GM18502 (cell line): ENCODE measurements at regions not wholly inside any gene's neighbourhood (a gene's known extent, or its start where the extent isn't known, plus 50 kb on each side); places are given as distances from the start of the nearest gene placed in this dataset.

Experiments
- ATAC-seq: cut with Tn5 transposase; IDR thresholded peaks from one replicate; pipeline ENCODE4 v1.9.1; 2021; ENCODE audit warnings: mild to moderate bottlenecking; ENCODE audit not compliant: unreplicated experiment, poor library complexity

DNA sequence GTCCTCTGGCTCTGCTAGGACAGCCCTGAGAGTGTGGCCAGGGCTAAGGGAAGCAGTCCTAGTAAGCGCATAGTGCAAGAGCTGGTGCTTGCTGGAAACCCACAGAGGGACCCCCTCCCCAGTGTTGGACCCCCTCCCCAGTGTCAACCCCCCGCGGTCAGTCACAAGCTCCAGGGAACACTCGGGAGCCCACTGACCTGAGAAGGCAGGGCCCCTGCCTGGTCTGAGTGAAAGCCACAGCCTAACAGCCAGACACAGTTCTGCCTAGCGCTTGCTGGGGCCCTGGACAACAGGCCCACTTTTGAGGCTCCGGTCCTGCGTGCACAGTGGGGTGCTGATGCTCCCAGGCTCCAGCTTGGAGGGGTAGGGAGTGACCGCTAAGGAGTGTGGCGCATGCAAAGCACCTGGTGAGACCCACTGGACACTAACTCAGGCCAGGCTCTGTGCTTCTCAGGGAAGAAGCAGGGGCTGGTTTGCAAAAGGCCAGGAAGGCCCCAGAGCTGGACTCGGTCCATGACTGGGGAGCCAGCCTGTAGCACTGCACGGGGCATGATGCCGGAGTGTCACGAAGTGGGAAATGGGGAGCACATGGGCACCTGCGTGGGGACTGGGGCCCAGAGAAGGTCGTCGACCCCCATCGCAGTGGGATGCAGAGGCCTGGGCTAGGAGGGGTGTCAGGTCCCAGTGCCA, 175.8 kb upstream of the PPP2R2D start:
- no peak for ATAC-seq

GRCh38 chr10:131725581-131726069, 175.2 kb upstream of the PPP2R2D start:
- no peak for ATAC-seq

DNA sequence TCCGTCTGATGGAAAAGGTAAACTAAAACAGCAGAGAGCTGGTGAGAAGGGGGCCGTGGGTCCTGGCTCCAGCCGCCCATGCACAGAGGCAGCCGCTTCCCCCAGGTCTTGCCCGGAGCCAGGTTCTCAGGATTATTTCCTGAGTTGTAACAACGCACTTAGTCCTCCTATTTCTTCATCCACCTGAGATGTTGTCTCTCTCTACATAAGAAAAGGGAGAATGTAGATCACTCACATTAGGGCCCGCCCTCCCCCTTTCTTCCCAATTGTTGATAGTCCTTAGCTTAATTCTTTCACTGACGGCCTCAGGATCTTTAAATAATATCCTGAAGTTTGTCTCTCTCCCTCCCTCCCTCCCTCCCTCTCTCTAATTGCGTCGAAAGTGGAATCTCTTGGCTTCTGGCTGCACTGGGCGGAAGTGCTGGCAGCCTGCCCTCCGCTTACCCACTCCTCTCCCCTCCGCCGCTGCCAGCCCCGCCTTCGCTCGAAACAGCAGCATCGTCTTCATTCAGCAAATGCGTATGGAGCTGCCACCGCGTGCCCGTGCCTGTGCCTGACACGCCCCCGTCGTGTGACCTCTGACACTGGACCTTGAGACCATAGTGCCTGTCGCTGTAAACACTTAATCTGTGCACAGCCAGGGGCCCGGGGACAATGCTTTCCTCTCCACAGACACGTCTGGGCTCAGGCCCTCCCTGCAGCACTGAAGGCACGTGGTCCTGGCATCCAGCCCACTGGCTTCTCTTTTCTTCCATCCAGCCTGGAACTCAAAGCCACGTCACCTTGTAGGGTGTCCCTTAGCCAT, 174.5 kb upstream of the PPP2R2D start:
- no peak for ATAC-seq

DNA sequence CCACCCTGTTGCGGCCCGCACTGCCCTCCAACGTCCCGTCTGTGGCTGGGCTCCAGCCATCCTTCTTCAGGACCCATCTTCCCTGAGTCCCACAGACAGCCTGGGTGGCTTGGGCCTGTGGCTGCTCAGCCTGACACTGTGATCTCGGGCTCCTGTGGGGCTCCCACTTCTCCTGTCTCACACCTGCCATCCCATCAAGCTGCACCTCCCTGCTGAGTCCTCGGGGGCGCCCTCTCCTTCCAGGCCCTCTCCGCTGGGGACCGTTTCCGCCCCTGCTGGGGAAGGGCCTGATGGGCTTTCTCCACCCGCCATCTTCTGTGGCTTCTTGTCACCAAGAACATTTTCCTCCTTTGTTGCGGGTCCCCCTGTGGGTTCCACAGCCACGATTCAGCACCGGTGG, 173.8 kb upstream of the PPP2R2D start:
- no peak for ATAC-seq

DNA sequence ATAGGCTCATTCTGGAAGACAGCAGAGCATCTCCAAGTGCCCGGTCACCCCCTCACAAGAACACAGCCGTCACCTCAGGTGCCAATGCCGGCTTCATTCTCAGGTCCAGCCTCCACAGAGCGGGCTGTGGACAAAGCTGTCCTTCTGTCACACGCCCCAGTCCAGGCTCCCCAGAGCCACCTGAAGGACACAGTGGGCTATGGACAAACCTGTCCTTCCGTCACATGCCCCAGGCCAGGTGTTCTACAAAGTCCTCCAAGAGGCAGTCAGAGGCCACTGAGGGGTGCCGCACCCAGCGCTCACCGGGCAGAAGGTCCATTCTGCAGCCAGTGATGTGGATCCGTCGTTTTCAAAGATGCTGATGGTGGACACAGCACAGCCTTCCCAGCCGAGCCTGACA, 173.2 kb upstream of the PPP2R2D start:
- no peak for ATAC-seq

DNA sequence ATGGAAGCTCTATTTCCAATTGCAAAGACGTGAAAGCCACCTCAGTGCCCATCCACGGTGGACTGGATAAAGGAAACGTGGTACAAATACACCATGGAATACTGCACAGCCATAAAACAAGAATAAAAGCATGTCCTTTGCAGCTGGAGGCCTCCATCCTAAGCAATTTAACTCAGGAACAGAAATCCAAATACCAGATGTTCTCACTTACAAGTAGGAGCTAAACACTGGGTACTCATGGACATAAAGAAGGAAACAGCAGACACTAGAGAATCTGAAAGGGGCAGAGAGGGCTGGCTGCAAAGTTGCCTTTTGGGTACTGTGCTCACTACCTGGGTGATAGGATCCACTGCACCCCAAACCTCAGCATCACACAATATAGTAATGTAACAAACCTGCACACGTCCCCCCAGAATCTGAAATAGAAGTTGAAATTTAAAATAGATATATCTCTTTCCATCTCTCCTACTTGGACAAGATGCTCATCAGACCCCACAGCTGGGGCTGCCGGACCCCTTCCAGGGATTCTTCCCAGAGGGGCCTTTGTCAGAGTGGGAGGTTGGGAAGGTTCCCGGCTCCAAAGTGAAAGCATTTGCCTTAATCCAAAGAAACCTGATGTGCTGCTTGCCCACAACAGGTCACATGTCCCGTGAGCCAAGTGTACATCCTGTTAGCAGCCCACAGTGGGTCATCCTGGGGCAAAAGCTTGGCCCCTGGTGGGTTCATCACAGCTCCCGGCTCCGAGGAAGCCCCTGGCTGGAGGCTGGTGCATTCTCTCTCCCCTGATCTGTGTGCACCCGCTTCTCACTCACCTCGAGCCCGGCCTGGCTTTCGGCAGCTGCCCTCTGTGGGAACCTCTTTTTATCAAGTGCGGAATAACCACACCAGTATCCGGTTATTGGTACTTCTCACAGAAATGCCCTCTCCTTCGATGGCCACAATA, 172.3 kb upstream of the PPP2R2D start:
- no peak for ATAC-seq

DNA sequence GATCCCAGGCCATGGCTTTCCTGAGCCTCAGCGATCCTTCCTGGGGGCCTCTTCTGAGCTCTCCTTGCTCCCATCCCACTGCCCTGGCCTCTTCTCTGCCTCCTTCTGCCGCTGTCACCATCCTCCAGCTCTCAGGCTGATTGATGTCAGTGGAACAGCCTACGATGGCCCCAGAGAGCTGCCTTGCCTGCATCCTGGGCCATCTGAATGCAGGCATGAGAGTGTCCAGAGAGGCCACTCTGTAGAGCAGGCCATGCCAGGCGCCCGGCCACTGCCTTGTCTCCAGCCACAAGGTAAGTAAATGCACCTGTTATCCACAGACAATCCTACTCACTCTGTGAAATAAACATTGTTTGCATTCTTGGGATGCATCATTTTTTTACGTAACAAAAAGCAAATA, 171.4 kb upstream of the PPP2R2D start:
- ATAC-seq: no peak

DNA sequence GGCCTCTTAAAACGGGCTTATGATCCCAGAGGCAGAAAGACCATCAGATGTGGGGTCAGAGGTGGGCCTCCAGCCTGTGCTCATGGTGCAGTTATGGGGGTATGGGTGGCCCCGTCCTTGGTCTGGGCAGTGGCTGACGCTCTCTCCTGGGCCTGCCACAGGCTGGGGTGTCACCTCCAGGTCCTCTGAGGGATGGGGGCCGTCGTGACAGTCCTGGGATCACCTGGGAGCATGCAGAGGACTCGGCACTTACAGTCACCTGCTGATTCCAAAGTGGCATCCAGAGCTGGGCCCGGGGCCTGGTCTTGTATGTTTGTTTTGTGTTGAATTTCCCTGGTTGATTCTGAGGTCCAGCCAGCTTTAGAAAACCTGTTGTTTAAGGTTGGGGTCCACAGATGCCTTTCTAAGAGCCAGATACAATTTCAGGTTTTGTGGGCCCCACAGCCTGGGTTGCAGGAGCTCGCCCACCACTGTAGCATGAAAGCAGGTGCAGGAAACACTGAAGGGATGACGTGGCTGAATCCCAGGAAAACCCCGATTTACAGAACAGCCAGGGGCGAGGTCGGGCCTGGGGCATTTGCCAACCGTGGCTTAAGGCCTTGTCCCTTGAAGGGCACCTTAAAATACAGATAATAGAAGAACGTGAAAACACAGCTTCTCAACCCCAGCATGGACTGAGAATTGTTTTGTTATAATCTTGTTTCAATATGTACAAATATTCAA, 170.7 kb upstream of the PPP2R2D start:
- ATAC-seq: no peak

DNA sequence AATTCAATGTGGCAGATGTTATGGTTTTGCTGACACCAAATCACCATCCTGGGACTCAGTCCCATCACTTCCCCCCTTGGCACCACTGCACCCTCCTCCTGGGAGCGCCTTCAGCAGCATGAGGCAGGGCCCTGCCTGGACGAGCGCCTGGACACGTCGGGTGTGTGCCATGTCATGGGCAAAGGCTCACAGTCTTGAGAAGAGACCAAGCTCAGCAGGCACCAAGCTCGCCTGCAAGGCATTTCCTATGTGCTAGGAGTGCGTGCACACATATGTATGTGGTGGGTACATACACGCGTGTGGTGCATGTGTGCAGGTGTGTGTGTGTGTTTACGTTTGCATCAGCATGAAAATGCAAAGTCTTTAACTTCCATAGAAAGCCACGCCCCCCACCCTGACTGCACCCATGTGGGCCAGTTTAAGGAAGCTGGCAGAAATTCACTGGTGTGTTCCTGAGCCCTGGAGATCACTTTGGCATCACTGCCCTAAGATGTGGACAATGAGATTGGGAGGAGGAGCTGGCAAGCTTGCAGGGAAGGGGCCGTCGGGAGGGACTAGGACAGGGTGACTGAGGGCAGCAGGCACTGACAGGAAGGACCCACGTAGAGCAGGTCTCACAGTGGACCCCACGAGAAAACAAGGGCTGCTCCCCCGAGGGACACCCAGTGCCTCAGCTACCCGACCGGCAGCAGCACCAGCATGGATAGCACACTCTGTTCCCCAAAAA, 169.9 kb upstream of the PPP2R2D start:
- ATAC-seq: no peak

GRCh38 chr10:131731780-131732630, 168.8 kb upstream of the PPP2R2D start:
- ATAC-seq: no peak

- ATAC-seq: no peak
Measured at GRCh38 chr10:131732631-131733127, 168.1 kb upstream of the PPP2R2D start.

DNA sequence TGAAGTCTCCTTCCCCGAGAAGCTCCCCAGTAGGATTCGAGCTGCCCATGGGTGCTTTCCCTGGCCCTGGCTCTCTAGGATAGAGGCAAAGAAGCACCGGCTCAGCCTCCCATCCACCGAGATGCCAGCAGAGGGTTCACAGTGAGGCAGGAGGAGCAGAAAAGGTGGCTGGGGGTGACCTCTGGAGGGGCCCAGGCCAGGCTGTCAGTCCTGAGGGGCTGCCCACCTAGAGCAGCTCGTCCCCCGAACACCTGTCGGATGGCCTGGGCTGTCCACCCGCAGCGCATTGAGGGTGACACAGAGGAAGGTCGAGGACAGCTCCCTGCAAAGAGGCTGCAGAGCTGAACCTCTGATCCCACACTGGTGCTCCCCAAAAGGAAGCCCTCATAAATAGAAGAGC, 167.2 kb upstream of the PPP2R2D start:
- no peak for ATAC-seq

DNA sequence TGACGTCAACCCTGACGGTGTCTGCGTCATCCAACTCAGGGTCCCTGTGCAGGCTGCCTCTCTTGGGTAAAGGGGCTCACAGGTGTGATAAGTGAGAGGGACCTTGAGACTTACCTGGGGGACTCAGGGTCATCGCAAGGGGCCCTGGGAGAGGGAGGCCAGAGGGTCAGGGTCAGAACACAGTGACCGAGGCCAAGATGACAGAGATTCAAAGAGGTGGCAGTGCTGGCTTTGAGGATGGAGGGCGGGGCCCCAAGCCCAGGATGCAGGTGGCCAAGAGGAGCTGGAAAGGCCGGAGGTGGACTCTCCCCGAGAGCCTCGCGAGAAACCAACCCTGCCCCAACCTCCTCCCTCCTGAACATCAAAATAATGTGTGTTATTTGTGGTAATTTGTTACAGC, 165.2 kb upstream of the PPP2R2D start:
- ATAC-seq: no peak

DNA sequence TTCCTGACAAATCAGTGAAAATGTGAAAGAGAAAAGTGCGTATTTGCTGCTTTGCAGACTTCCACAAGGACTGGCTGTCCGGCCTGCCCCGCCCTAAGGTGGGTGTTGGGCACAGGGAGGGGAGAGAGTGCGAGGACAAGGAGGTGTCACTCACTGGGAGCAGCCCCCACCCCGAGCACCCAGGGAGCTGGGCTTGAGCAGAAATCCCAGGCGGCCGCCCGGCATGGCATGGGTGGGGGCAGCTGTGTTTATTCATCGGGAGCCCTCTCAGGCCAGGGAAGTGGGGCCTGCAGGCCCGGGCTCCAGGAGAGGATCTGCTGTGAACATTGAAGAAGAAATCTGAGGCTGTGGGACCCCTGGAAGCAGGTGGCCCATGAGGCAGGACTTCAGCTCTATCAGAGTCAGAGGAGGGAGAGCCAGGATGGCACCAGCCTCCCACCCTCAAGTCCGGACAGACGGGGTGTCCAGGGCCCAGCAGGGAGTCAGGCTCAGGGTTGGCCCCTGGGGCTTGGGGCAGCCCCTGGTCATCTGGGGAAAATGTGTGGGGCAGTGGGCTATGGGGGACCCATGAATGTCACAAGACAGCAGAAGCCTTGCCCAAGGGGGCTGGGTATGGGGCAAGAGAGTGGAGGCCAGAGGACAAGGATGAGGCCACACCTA, 164.4 kb upstream of the PPP2R2D start:
- ATAC-seq: no peak

GRCh38 chr10:131737543-131738395, 163.0 kb upstream of the PPP2R2D start:
- no peak for ATAC-seq

DNA sequence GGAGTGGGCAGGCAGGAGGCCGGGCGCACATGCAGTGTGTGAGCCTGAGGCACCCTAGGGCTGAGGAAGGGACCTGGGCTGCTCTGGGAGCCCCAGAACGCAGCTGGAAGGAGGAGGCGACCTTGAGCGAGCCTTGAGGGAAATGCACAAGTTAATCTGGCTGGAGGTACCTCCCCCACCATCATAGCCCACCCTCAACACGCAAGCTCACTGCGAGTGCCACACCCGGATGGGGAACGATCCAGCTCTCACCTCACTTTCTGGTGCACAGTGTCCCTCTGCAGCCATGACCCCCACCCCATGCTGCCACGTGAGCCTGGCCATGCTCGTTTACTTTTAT, 162.4 kb upstream of the PPP2R2D start:
- no peak for ATAC-seq

DNA sequence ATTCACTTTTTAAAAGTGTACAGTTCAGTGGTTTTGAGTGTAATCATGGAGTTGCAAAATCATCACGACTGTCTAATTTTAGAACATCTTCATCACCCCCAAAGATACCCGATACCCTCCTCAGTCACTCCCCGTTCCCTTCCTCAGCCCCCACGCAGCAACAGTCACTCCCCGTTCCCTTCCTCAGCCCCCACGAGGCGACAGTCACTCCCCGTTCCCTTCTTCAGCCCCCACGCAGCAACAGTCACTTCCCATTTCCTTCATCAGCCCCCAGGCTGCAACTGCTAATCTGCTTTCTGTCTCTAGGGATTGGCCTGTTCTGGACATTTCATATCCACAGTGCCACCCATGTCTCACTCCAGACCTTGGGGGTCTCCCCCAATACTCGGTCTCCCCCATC, 161.6 kb upstream of the PPP2R2D start:
- no peak for ATAC-seq
